HEK293 (cell line): ENCODE measurements at regions not wholly inside any gene's neighbourhood (a gene's known extent, or its start where the extent isn't known, plus 50 kb on each side); places are given as distances from the start of the nearest gene placed in this dataset.

Source experiments
- CTCF ChIA-PET: fragments of 350-600 bp; formaldehyde crosslinking; extraction: SDS; loops from one replicate; lab custom pipeline; 2021; ENCODE audit warnings: antibody characterized with exemption; lab: Yijun Ruan, JAX
- POLR2A ChIA-PET: fragments of 300-600 bp; formaldehyde crosslinking; extraction: SDS; loops from one replicate; lab custom pipeline; 2020; ENCODE audit warnings: antibody characterized with exemption, inconsistent platforms; lab: Yijun Ruan, JAX
- H3K27ac ChIP-seq: fragments of 200-500 bp; sonication (Bioruptor generic); 2 replicates; pipeline ENCODE4 v1.5.1; 2014; ENCODE audit warnings: low read depth, low read length, control low read depth, inconsistent platforms; ENCODE audit errors: extremely low read depth
- H3K36me3 ChIP-seq, 2 experiments: fragments of 200-500 bp in 1 of 2; sonication (Bioruptor generic) in 1 of 2; 1 replicate in 1 of 2; 2 replicates in 1 of 2; pipeline ENCODE4 v1.5.1; 2014 to 2017; ENCODE audit warnings: inconsistent platforms in 2 of 2, low read length in 2 of 2; ENCODE audit not compliant: control insufficient read depth in 2 of 2, insufficient read depth in 1 of 2
- H3K4me1 ChIP-seq: fragments of 200-500 bp; sonication (Bioruptor generic); 2 replicates; pipeline ENCODE4 v1.5.1; 2014; ENCODE audit warnings: mild to moderate bottlenecking, low read length, inconsistent platforms; ENCODE audit not compliant: control insufficient read depth, insufficient read depth
- H3K4me3 ChIP-seq: 2 replicates; pipeline ENCODE4 v1.5.1; 2011; ENCODE audit warnings: low read depth, mild to moderate bottlenecking, control low read depth, low read length, moderate library complexity
- H3K9me3 ChIP-seq: fragments of 200-500 bp; sonication (Bioruptor generic); 2 replicates; pipeline ENCODE4 v1.5.1; 2014; ENCODE audit warnings: low read depth, low read length, inconsistent platforms; ENCODE audit not compliant: control insufficient read depth, insufficient read depth
- BCL11B ChIP-seq: fragments of 450-650 bp; formaldehyde crosslinking; IDR thresholded peaks from 2 replicates; pipeline ENCODE4 v1.5.1; 2016; ENCODE audit warnings: low read depth, missing biosample characterization, missing genetic modification characterization
- EGR2 ChIP-seq: fragments of 450-650 bp; formaldehyde crosslinking; IDR thresholded peaks from 2 replicates; pipeline ENCODE4 v1.5.1; 2016; ENCODE audit warnings: low read depth, missing biosample characterization, missing genetic modification characterization
- GFI1B ChIP-seq: fragments of 450-650 bp; formaldehyde crosslinking; IDR thresholded peaks from 2 replicates; pipeline ENCODE4 v1.5.1; 2016; ENCODE audit warnings: missing biosample characterization, missing genetic modification characterization
- HIC1 ChIP-seq: fragments of 450-650 bp; formaldehyde crosslinking; IDR thresholded peaks from 2 replicates; pipeline ENCODE4 v1.5.1; 2016; ENCODE audit warnings: missing biosample characterization, missing genetic modification characterization
- HOXC10 ChIP-seq: sonication (generic); formaldehyde crosslinking; IDR thresholded peaks from 2 replicates; pipeline ENCODE4 v1.8.1; 2023; ENCODE audit warnings: mild to moderate bottlenecking, missing genetic modification reagents
- KLF1 ChIP-seq: fragments of 450-650 bp; formaldehyde crosslinking; IDR thresholded peaks from 2 replicates; pipeline ENCODE4 v1.5.1; 2016; ENCODE audit warnings: missing biosample characterization, missing genetic modification characterization
- ZFHX2 ChIP-seq: fragments of 450-650 bp; formaldehyde crosslinking; conservative IDR thresholded peaks from 2 replicates; pipeline ENCODE4 v1.5.1; 2016; ENCODE audit warnings: missing biosample characterization, missing genetic modification characterization
- ZNF112 ChIP-seq: fragments of 450-650 bp; formaldehyde crosslinking; IDR thresholded peaks from 2 replicates; pipeline ENCODE4 v1.5.0; 2017; ENCODE audit warnings: missing biosample characterization, missing genetic modification characterization
- ZNF146 ChIP-seq: fragments of 450-650 bp; formaldehyde crosslinking; IDR thresholded peaks from 2 replicates; pipeline ENCODE4 v1.5.1; 2016; ENCODE audit warnings: missing biosample characterization, missing genetic modification characterization
- ZNF404 ChIP-seq: fragments of 450-650 bp; formaldehyde crosslinking; IDR thresholded peaks from 2 replicates; pipeline ENCODE4 v1.5.1; 2017; ENCODE audit warnings: missing biosample characterization, missing genetic modification characterization
- ZNF785 ChIP-seq: fragments of 450-650 bp; formaldehyde crosslinking; IDR thresholded peaks from 2 replicates; pipeline ENCODE4 v1.5.1; 2016; ENCODE audit warnings: missing biosample characterization, missing genetic modification characterization
- ZNF830 ChIP-seq: fragments of 450-650 bp; IDR thresholded peaks from 2 replicates; pipeline ENCODE4 v1.5.0; 2018; ENCODE audit warnings: missing biosample characterization, missing genetic modification characterization, low read depth, mild to moderate bottlenecking, moderate library complexity
- TF ChIP-seq, protein P1 (sequence below): fragments of 450-650 bp; formaldehyde crosslinking; IDR thresholded peaks from 2 replicates; pipeline ENCODE4 v1.5.1; 2016; ENCODE audit warnings: missing biosample characterization, missing genetic modification characterization

DNA sequence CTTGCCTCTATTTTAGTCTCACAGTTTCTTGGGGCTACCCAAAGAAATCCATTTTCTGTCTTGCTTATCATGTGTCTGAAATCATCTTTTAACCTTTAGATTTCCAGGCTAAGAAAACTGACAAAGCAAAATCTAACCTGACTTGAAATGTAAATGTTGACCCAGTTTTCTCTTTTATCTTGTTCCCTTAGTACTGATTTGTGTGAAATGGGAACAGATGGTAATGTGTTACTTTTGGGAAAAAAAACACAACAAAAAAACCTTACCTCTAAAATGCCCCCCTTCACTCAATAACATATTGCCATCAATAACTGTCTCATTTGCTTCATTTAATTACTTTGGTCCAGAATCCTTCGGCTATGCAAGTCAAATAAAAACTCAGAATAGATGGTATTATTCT lies 383.2 kb upstream of the DCN start (continued):
- TF ChIP-seq, protein P1, sequence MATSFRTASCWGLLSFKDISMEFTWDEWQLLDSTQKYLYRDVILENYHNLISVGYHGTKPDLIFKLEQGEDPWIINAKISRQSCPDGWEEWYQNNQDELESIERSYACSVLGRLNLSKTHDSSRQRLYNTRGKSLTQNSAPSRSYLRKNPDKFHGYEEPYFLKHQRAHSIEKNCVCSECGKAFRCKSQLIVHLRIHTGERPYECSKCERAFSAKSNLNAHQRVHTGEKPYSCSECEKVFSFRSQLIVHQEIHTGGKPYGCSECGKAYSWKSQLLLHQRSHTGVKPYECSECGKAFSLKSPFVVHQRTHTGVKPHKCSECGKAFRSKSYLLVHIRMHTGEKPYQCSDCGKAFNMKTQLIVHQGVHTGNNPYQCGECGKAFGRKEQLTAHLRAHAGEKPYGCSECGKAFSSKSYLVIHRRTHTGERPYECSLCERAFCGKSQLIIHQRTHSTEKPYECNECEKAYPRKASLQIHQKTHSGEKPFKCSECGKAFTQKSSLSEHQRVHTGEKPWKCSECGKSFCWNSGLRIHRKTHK (tag by site-specific recombination) = no peak

- Histone ChIP-seq H3K4me3 (no peak overlapping the region), H3K36me3 (no peaks in the 10 kb centered on the region), H3K9me3 (no peaks in the 10 kb centered on the region), H3K27ac (no peak overlapping the region), H3K4me1 (no peaks in the 10 kb centered on the region)
- CTCF ChIA-PET = no interaction called here
- POLR2A ChIA-PET = no interaction called here
- TF ChIP-seq ZNF785 = no peak
- TF ChIP-seq EGR2 = peak; percentile 49; the same call in 1 of the 2 replicates
- TF ChIP-seq ZFHX2 (tag by site-specific recombination) = peak; percentile 60
Measured at GRCh38 chr12:91565246-91565645, 382.6 kb upstream of the DCN start.

DNA sequence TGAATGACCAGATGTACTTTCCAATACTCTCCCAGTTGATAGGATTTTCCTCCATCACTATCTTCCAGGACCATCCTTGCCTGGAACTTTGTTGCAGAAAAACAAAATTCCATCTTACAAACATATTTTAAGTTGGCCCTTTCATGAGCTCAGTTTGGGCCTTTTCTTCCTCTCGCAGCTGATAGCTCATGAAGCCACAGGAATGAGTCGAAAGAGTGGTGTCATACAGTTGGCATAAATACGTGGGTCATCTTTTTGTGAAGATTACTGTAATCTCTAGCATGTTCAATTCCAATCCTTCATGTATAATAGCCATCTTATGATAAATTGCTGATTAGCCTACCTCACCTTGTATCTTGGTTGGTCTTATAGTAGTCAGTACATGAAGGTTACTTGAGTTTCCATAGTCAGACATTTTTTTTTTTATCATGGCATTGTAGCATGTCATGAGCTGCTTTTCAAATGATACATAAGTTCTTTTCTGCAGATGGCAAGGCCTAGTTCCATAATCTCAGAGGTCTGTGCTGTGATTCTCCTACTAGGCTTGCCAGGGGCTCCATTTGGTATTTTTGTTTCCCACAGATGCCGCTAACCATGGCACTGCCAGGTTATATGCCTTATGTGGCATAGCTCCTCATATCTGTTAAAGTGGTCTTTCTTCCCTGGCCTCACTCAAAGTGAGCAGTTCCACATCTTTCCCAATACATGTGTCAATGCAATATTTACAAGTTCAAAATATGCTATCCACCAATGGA lies 380.6 kb upstream of the DCN start:
- no peaks in the 10 kb centered on the region for H3K9me3 ChIP-seq
- no peak overlapping the region for H3K27ac ChIP-seq
- TF ChIP-seq GFI1B (no peak), ZNF112 (tag by site-specific recombination) (no peak), HOXC10 (CRISPR knock-in tag) (no peak), ZNF830 (tag by site-specific recombination) (no peak), ZNF146 (tag by site-specific recombination) (no peak), ZFHX2 (tag by site-specific recombination) (no peak), BCL11B (tag by site-specific recombination) (no peak), HIC1 (tag by site-specific recombination) (no peak), ZNF404 (tag by site-specific recombination) (no peak)
- no peaks in the 10 kb centered on the region for H3K36me3 ChIP-seq
- no peak overlapping the region for H3K4me3 ChIP-seq
- no peaks in the 10 kb centered on the region for H3K4me1 ChIP-seq
- CTCF ChIA-PET = interaction anchor here (0.6 to 1.2 kb wide), 5 partner anchors 15 to 1912 kb away, joined by 3 to 6 read pairs (median 3); no protein-coding TSS in a partner anchor
- POLR2A ChIA-PET = interaction anchor here (0.6 kb wide), 1 partner anchor 15 kb away, joined by 3 read pairs; no protein-coding TSS in a partner anchor

DNA sequence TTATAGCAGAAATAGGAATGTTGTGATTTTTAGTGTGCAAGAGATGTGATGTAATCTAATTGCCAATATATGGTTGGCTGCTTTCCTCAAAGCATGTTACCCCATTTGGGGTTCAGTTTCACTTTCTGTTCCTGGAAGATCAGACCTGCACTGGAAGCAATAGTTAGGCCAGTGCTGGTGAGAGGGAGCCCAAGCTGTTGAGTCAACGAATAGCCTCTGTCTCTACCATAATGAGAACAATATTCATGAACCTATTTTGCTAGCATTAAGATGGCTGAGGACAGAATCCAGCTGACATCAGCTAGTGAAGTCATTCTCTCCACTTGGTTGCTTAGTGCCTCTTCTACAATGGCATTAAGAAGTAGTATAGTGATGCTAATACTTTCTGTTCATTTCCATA lies 379.9 kb upstream of the DCN start:
- ChIA-PET POLR2A (interaction anchor here (0.6 kb wide), 1 partner anchor 953 kb away, joined by 3 read pairs; no protein-coding TSS in a partner anchor), CTCF (interaction anchor here (0.6 to 1.2 kb wide), 4 partner anchors 180 to 1911 kb away, joined by 3 to 6 read pairs (median 3); no protein-coding TSS in a partner anchor)
- H3K27ac ChIP-seq = no peak overlapping the region
- H3K4me1 ChIP-seq = no peaks in the 10 kb centered on the region
- TF ChIP-seq KLF1 (tag by site-specific recombination) = no peak
- H3K36me3 ChIP-seq = no peaks in the 10 kb centered on the region
- H3K4me3 ChIP-seq = no peak overlapping the region
- no peaks in the 10 kb centered on the region for H3K9me3 ChIP-seq
